Peyer's patch (tissue), 4 donors: ENCODE measurements at regions not wholly inside any gene's neighbourhood (a gene's known extent, or its start where the extent isn't known, plus 50 kb on each side); places are given as distances from the start of the nearest gene placed in this dataset.

Experiments
- CTCF ChIP-seq, 6 experiments: fragments of 450-650 bp in 4 of 6; fragments of 200-600 bp in 2 of 6; sonication (generic) in 1 of 6; IDR thresholded peaks; one replicate each; pipeline ENCODE4 v1.5.1; 2017 to 2019; ENCODE audit warnings: antibody characterized with exemption in 6 of 6, mild to moderate bottlenecking in 3 of 6, moderate library complexity in 1 of 6
- POLR2A ChIP-seq, 2 donors: fragments of 450-650 bp; IDR thresholded peaks; one replicate each; pipeline ENCODE4 v1.5.1; 2017; ENCODE audit warnings: antibody characterized with exemption in 2 of 2, mild to moderate bottlenecking in 2 of 2, moderate library complexity in 2 of 2

GRCh38 chr10:3549118-3549517, 235.9 kb downstream of the KLF6 start:
- no peak for TF ChIP-seq CTCF (IDR thresholded peaks at IDR 0.05)
- no peak for TF ChIP-seq POLR2A (IDR thresholded peaks at IDR 0.05)
